ENCODE measurements at regions not wholly inside any gene's neighbourhood (a gene's known extent, or its start where the extent isn't known, plus 50 kb on each side); places are given as distances from the start of the nearest gene placed in this dataset.

DNA sequence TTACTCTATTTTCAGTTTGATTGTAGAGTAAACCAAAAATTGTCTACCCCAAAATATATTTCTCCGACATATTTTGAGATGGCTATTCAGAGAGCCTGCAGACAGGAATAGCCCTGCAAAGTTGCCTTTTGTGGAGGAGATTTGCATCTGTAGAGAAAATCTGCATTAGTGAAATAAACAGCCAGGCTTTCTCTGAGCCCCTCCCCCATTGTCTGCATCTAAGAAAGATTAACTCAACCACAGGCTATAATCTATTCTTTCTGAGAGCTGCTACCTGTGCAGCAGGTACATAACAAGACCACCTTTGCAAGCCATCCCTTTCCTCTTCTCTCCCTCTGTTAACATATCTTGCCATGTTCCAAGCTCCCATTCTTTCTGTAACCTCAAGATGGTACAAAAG, 1034.2 kb downstream of the SORCS3 start:
- DNase-seq (ENCODE audit: low spot score) (no peak), ATAC-seq (peak; percentile 69)
- H3K4me1 Mint-ChIP-seq = peaks cover 64% of the 10 kb centered on the region
- H3K27me3 Mint-ChIP-seq (ENCODE audit: low read depth) = no peaks in the 10 kb centered on the region; the same call in 1 of the 2 replicates
- TF ChIP-seq, protein P1, sequence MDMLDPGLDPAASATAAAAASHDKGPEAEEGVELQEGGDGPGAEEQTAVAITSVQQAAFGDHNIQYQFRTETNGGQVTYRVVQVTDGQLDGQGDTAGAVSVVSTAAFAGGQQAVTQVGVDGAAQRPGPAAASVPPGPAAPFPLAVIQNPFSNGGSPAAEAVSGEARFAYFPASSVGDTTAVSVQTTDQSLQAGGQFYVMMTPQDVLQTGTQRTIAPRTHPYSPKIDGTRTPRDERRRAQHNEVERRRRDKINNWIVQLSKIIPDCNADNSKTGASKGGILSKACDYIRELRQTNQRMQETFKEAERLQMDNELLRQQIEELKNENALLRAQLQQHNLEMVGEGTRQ (CRISPR knock-in tag; IDR thresholded peaks at IDR 0.05) = no peak
- TF ChIP-seq, protein P2, sequence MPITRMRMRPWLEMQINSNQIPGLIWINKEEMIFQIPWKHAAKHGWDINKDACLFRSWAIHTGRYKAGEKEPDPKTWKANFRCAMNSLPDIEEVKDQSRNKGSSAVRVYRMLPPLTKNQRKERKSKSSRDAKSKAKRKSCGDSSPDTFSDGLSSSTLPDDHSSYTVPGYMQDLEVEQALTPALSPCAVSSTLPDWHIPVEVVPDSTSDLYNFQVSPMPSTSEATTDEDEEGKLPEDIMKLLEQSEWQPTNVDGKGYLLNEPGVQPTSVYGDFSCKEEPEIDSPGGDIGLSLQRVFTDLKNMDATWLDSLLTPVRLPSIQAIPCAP (CRISPR knock-in tag; IDR thresholded peaks at IDR 0.05) = no peak
- no peak for TF ChIP-seq CBFB (CRISPR knock-in tag; IDR thresholded peaks at IDR 0.05; ENCODE audit: low read depth)
- no peak for TF ChIP-seq HMGA2 (CRISPR knock-in tag; IDR thresholded peaks at IDR 0.05)
- TF ChIP-seq TEAD1 (CRISPR knock-in tag; IDR thresholded peaks at IDR 0.05) = no peak
- TF ChIP-seq, protein P3, sequence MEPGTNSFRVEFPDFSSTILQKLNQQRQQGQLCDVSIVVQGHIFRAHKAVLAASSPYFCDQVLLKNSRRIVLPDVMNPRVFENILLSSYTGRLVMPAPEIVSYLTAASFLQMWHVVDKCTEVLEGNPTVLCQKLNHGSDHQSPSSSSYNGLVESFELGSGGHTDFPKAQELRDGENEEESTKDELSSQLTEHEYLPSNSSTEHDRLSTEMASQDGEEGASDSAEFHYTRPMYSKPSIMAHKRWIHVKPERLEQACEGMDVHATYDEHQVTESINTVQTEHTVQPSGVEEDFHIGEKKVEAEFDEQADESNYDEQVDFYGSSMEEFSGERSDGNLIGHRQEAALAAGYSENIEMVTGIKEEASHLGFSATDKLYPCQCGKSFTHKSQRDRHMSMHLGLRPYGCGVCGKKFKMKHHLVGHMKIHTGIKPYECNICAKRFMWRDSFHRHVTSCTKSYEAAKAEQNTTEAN (CRISPR knock-in tag; IDR thresholded peaks at IDR 0.05) = no peak
- TF ChIP-seq ZNF232 (CRISPR knock-in tag; IDR thresholded peaks at IDR 0.05) = no peak
- no peak for TF ChIP-seq RORB (CRISPR knock-in tag; IDR thresholded peaks at IDR 0.05)
- TF ChIP-seq, protein P4, sequence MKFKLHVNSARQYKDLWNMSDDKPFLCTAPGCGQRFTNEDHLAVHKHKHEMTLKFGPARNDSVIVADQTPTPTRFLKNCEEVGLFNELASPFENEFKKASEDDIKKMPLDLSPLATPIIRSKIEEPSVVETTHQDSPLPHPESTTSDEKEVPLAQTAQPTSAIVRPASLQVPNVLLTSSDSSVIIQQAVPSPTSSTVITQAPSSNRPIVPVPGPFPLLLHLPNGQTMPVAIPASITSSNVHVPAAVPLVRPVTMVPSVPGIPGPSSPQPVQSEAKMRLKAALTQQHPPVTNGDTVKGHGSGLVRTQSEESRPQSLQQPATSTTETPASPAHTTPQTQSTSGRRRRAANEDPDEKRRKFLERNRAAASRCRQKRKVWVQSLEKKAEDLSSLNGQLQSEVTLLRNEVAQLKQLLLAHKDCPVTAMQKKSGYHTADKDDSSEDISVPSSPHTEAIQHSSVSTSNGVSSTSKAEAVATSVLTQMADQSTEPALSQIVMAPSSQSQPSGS (CRISPR knock-in tag; IDR thresholded peaks at IDR 0.05; ENCODE audit: borderline replicate concordance, low read depth) = no peak
- TF ChIP-seq MXD4 (CRISPR knock-in tag; IDR thresholded peaks at IDR 0.05; ENCODE audit: borderline replicate concordance) = no peak
- TF ChIP-seq ZNF396 (CRISPR knock-in tag; IDR thresholded peaks at IDR 0.05; ENCODE audit: borderline replicate concordance) = no peak
- no peak for TF ChIP-seq IRF2 (CRISPR knock-in tag; IDR thresholded peaks at IDR 0.05; ENCODE audit: borderline replicate concordance, low read depth)
- TF ChIP-seq, protein P5, sequence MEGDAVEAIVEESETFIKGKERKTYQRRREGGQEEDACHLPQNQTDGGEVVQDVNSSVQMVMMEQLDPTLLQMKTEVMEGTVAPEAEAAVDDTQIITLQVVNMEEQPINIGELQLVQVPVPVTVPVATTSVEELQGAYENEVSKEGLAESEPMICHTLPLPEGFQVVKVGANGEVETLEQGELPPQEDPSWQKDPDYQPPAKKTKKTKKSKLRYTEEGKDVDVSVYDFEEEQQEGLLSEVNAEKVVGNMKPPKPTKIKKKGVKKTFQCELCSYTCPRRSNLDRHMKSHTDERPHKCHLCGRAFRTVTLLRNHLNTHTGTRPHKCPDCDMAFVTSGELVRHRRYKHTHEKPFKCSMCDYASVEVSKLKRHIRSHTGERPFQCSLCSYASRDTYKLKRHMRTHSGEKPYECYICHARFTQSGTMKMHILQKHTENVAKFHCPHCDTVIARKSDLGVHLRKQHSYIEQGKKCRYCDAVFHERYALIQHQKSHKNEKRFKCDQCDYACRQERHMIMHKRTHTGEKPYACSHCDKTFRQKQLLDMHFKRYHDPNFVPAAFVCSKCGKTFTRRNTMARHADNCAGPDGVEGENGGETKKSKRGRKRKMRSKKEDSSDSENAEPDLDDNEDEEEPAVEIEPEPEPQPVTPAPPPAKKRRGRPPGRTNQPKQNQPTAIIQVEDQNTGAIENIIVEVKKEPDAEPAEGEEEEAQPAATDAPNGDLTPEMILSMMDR (IDR thresholded peaks at IDR 0.05) = no peak
- TF ChIP-seq NR1H2 (CRISPR knock-in tag; IDR thresholded peaks at IDR 0.05) = no peak
- TF ChIP-seq SOX15 (CRISPR knock-in tag; IDR thresholded peaks at IDR 0.05) = no peak
- TF ChIP-seq ZNF423 (CRISPR knock-in tag; IDR thresholded peaks at IDR 0.05) = no peak
- TF ChIP-seq NFYB (CRISPR knock-in tag; conservative IDR thresholded peaks at IDR 0.05; ENCODE audit: low read depth) = no peak
- TF ChIP-seq, protein P6, sequence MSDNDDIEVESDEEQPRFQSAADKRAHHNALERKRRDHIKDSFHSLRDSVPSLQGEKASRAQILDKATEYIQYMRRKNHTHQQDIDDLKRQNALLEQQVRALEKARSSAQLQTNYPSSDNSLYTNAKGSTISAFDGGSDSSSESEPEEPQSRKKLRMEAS (CRISPR knock-in tag; IDR thresholded peaks at IDR 0.05) = no peak
- H3K9me3 Mint-ChIP-seq = peaks cover 45% of the 10 kb centered on the region
- CTCF ChIA-PET = no interaction called here
- peak overlapping the region; percentile 42 for H3K27ac Mint-ChIP-seq
- POLR2A ChIA-PET = no interaction called here
- H3K36me3 Mint-ChIP-seq = peaks cover 41% of the 10 kb centered on the region
- peak overlapping the region; percentile 11; the same call in 1 of the 2 replicates for H3K4me3 Mint-ChIP-seq

DNA sequence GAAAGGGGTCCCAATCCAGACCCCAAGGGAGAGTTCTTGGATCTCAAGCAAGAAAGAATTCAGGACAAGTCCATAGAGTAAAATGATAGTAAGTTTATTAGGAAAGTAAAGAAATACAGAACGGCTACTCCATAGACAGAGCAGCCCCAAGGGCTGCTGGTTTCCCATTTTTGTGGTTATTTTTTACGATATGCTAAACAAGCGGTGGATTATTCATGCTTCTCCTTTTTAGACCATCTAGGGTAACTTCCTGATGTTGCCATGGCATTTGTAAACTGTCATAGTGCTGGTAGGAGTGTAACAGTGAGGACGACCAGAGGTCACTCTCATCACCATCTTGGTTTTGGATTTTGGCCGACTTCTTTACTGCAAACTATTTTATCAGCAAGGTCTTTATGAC, 1033.4 kb downstream of the SORCS3 start:
- H3K27ac Mint-ChIP-seq = peak overlapping the region; percentile 46
- H3K27me3 Mint-ChIP-seq (ENCODE audit: low read depth) = no peaks in the 10 kb centered on the region; the same call in 1 of the 2 replicates
- no peak for TF ChIP-seq ZNF138 (CRISPR knock-in tag; conservative IDR thresholded peaks at IDR 0.05)
- no peak for TF ChIP-seq HMGA2 (CRISPR knock-in tag; IDR thresholded peaks at IDR 0.05)
- TF ChIP-seq, protein P7, sequence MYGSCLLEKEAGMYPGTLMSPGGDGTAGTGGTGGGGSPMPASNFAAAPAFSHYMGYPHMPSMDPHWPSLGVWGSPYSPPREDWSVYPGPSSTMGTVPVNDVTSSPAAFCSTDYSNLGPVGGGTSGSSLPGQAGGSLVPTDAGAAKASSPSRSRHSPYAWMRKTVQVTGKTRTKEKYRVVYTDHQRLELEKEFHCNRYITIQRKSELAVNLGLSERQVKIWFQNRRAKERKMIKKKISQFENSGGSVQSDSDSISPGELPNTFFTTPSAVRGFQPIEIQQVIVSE (CRISPR knock-in tag; IDR thresholded peaks at IDR 0.05; ENCODE audit: borderline replicate concordance) = no peak
- no peak for TF ChIP-seq GRHL2 (CRISPR knock-in tag; IDR thresholded peaks at IDR 0.05; ENCODE audit: insufficient replicate concordance, severe bottlenecking)
- no peak overlapping the region for H3K4me3 Mint-ChIP-seq
- POLR2A ChIA-PET = no interaction called here
- peaks cover 35% of the 10 kb centered on the region for H3K36me3 Mint-ChIP-seq
- CTCF ChIA-PET = no interaction called here
- ATAC-seq = no peak
- H3K9me3 Mint-ChIP-seq = peaks cover 40% of the 10 kb centered on the region
- no peak for DNase-seq (ENCODE audit: low spot score)
- H3K4me1 Mint-ChIP-seq = peaks cover 59% of the 10 kb centered on the region
